B cell (primary cell): ENCODE measurements at regions not wholly inside any gene's neighbourhood (a gene's known extent, or its start where the extent isn't known, plus 50 kb on each side); places are given as distances from the start of the nearest gene placed in this dataset.

Experiments used
- ATAC-seq: fragments of 200-7000 bp; cut with Tn5 transposase; one replicate; pipeline ENCODE4 v1.10.0; 2021; ENCODE audit warnings: low read depth, mild to moderate bottlenecking, moderate number of reproducible peaks, moderate library complexity
- CTCF ChIA-PET: fragments of 350-600 bp; sonication (Branson Sonifier 250); formaldehyde crosslinking; loops from one replicate; lab custom pipeline; 2021; ENCODE audit warnings: antibody characterized with exemption, inconsistent platforms; lab: Charles Lee
- POLR2A ChIA-PET: fragments of 350-600 bp; sonication (Branson Sonifier 250); formaldehyde crosslinking; loops from one replicate; lab custom pipeline; 2021; ENCODE audit warnings: antibody characterized with exemption; lab: Charles Lee
- DNase-seq: peaks from one replicate; pipeline ENCODE4 v3.0.0; 2013
- H2AFZ ChIP-seq: 2 replicates; pipeline ENCODE4 v1.6.1; 2012; ENCODE audit warnings: mild to moderate bottlenecking, low read depth, low read length; ENCODE audit not compliant: insufficient read depth, poor library complexity, severe bottlenecking
- H3K27ac ChIP-seq, 2 donors: 1 replicate in 1 of 2; 2 replicates in 1 of 2; pipeline ENCODE4 v1.5.1; 2012 to 2013; ENCODE audit warnings: low read length in 2 of 2, mild to moderate bottlenecking in 2 of 2, moderate library complexity in 1 of 2
- H3K27me3 ChIP-seq, 4 experiments: fragments of 200-600 bp in 1 of 4; sonication (generic) in 1 of 4; replicated peaks in 1 of 4; 1 replicate in 2 of 4; 2 replicates in 2 of 4; pipeline versions ENCODE4 v1.6.1 to v1.7.0; 2013 to 2016; ENCODE audit warnings: low read length in 3 of 4, mild to moderate bottlenecking in 2 of 4, mixed read lengths in 1 of 4, moderate library complexity in 1 of 4; ENCODE audit not compliant: insufficient read depth in 4 of 4, control insufficient read depth in 3 of 4; ENCODE audit errors: control extremely low read depth in 1 of 4
- H3K36me3 ChIP-seq, 2 experiments: replicated peaks in 1 of 2; 1 replicate in 1 of 2; 2 replicates in 1 of 2; pipeline versions ENCODE4 v1.6.1 to v1.7.1; 2013; ENCODE audit warnings: low read length in 1 of 2; ENCODE audit not compliant: insufficient read depth in 2 of 2, control insufficient read depth in 1 of 2; ENCODE audit errors: control extremely low read depth in 1 of 2, extremely low read depth in 1 of 2
- H3K4me1 ChIP-seq, 2 donors: fragments of 200-600 bp in 1 of 2; sonication (generic) in 1 of 2; 1 replicate in 1 of 2; 2 replicates in 1 of 2; pipeline versions ENCODE4 v1.5.1 to v1.6.1; 2013 to 2017; ENCODE audit warnings: low read length in 2 of 2; ENCODE audit not compliant: control insufficient read depth in 2 of 2, insufficient read depth in 2 of 2
- H3K4me2 ChIP-seq: replicated peaks from 2 replicates; pipeline ENCODE3; 2012; ENCODE audit warnings: mild to moderate bottlenecking, low read depth, low read length; ENCODE audit not compliant: poor library complexity, severe bottlenecking
- H3K4me3 ChIP-seq, 5 experiments: fragments of 200-600 bp in 1 of 5; sonication (generic) in 1 of 5; 1 replicate in 3 of 5; 2 replicates in 2 of 5; pipeline versions ENCODE4 v1.5.1 to v1.7.0; 2011 to 2016; ENCODE audit warnings: low read length in 4 of 5, mild to moderate bottlenecking in 4 of 5, low read depth in 2 of 5, control low read depth in 1 of 5, moderate library complexity in 1 of 5; ENCODE audit not compliant: insufficient read depth in 1 of 5; ENCODE audit errors: control extremely low read depth in 1 of 5, extremely low read depth in 1 of 5
- H3K79me2 ChIP-seq: fragments of 200-600 bp; sonication (generic); one replicate; pipeline ENCODE4 v1.6.0; 2016; ENCODE audit warnings: low read length; ENCODE audit not compliant: control insufficient read depth, insufficient read depth
- H3K9ac ChIP-seq: fragments of 200-600 bp; sonication (generic); 2 replicates; pipeline ENCODE4 v1.6.1; 2017; ENCODE audit warnings: mild to moderate bottlenecking, low read length, moderate library complexity
- H3K9me3 ChIP-seq, 3 donors: one replicate each; pipeline versions ENCODE4 v1.6.1 to v1.7.1; 2013; ENCODE audit warnings: low read length in 2 of 3; ENCODE audit not compliant: control insufficient read depth in 2 of 3, insufficient read depth in 1 of 3; ENCODE audit errors: control extremely low read depth in 1 of 3
- H4K20me1 ChIP-seq: 2 replicates; pipeline ENCODE4 v1.6.0; 2012; ENCODE audit warnings: mild to moderate bottlenecking, low read length; ENCODE audit not compliant: insufficient read depth, control insufficient read depth, poor library complexity, severe bottlenecking
- H3K27ac Mint-ChIP-seq: one replicate; pipeline ENCODE4 v1.8.0; 2021; ENCODE audit warnings: mixed read lengths
- H3K27me3 Mint-ChIP-seq: one replicate; pipeline ENCODE4 v1.8.0; 2021; ENCODE audit warnings: mixed read lengths
- H3K4me1 Mint-ChIP-seq: one replicate; pipeline ENCODE4 v1.8.0; 2021; ENCODE audit warnings: mixed read lengths
- H3K4me3 Mint-ChIP-seq: one replicate; pipeline ENCODE4 v1.8.0; 2021; ENCODE audit warnings: mixed read lengths
- H3K9me3 Mint-ChIP-seq: one replicate; pipeline ENCODE4 v1.8.0; 2022; ENCODE audit warnings: mixed read lengths; ENCODE audit not compliant: insufficient read depth
- CTCF ChIP-seq: fragments of 200-600 bp; IDR thresholded peaks from one replicate; pipeline ENCODE4 v1.8.0; 2022; ENCODE audit warnings: antibody characterized with exemption, mild to moderate bottlenecking
- EZH2 ChIP-seq: IDR thresholded peaks from 2 replicates; pipeline ENCODE4 v1.6.1; 2012; ENCODE audit warnings: borderline replicate concordance, low read depth, mild to moderate bottlenecking, moderate library complexity, low read length; ENCODE audit not compliant: insufficient read depth, poor library complexity, severe bottlenecking
- WGBS: methylation state at CpG from one replicate; pipeline ENCODE4 v1.1.5; 2013; ENCODE audit warnings: missing lambda C conversion rate; ENCODE audit not compliant: insufficient coverage; 5-methylcytosine and 5-hydroxymethylcytosine counted together
- intact Hi-C: fragments of 100-400 bp; cut with micrococcal nuclease; formaldehyde crosslinking; loops from one replicate; pipeline ENCODE4 v1.10.0; 2022

GRCh38 chr12:90410962-90411361 is 544.0 kb downstream of the CCER1 start:
- Mint-ChIP-seq H3K4me3 (no peak overlapping the region), H3K9me3 (peaks cover 3% of the 10 kb centered on the region)
- CTCF ChIA-PET, result no interaction called here

GRCh38 chr12:90407841-90408240 is 547.1 kb downstream of the CCER1 start:
- H3K4me3 ChIP-seq, result no peak overlapping the region
- H3K36me3 ChIP-seq, result no peaks in the 10 kb centered on the region
- H3K4me1 Mint-ChIP-seq, result no peaks in the 10 kb centered on the region
- ChIA-PET POLR2A (no interaction called here), CTCF (no interaction called here)
- WGBS, result no CpG with 5 or more reads among the region's 2 CpGs
- H3K4me2 ChIP-seq, result no peak overlapping the region
- no peak overlapping the region for H3K4me3 Mint-ChIP-seq
- no peak overlapping the region for H3K27ac Mint-ChIP-seq
- no peaks in the 10 kb centered on the region for H3K27me3 ChIP-seq
- H2AFZ ChIP-seq, result no peak overlapping the region
- no peak overlapping the region for H3K9ac ChIP-seq
- DNase-seq (no peak), ATAC-seq (no peak)
- no peaks in the 10 kb centered on the region for H3K9me3 Mint-ChIP-seq
- H4K20me1 ChIP-seq, result no peaks in the 10 kb centered on the region
- no peaks in the 10 kb centered on the region for H3K4me1 ChIP-seq
- TF ChIP-seq EZH2, result no peak
- TF ChIP-seq CTCF, result no peak
- no peaks in the 10 kb centered on the region for H3K9me3 ChIP-seq
- no peaks in the 10 kb centered on the region for H3K79me2 ChIP-seq
- H3K27ac ChIP-seq, result no peak overlapping the region
- intact Hi-C loops, result no loop called here
- no peaks in the 10 kb centered on the region for H3K27me3 Mint-ChIP-seq

More at GRCh38 chr12:90410962-90411361, 544.0 kb downstream of the CCER1 start:
- Histone ChIP-seq H3K9ac (no peak overlapping the region), H3K4me3 (no peak overlapping the region), H3K9me3 (no peaks in the 10 kb centered on the region), H4K20me1 (no peaks in the 10 kb centered on the region), H3K27ac (no peak overlapping the region), H3K36me3 (no peaks in the 10 kb centered on the region), H3K4me2 (no peak overlapping the region), H3K79me2 (no peaks in the 10 kb centered on the region), H2AFZ (no peak overlapping the region), H3K4me1 (no peaks in the 10 kb centered on the region), H3K27me3 (no peaks in the 10 kb centered on the region)
- H3K4me1 Mint-ChIP-seq, result no peaks in the 10 kb centered on the region
- intact Hi-C loops, result no loop called here
- H3K27ac Mint-ChIP-seq, result no peak overlapping the region
- H3K27me3 Mint-ChIP-seq, result no peaks in the 10 kb centered on the region
- TF ChIP-seq CTCF, result no peak
- no peak for TF ChIP-seq EZH2
- ATAC-seq (no peak), DNase-seq (no peak)
- 99% methylated on average over 27 of the region's 33 CpGs for WGBS
- POLR2A ChIA-PET, result no interaction called here
